Vagina (tissue), 2 donors: ENCODE measurements at regions not wholly inside any gene's neighbourhood (a gene's known extent, or its start where the extent isn't known, plus 50 kb on each side); places are given as distances from the start of the nearest gene placed in this dataset.

Source experiments
- DNase-seq, 2 donors: peaks; one replicate each; pipeline ENCODE4 v3.0.0-alpha.2; 2017; ENCODE audit errors: extremely low spot score in 2 of 2
- H3K27ac ChIP-seq: fragments of 200-600 bp; sonication (generic); one replicate; pipeline ENCODE4 v1.5.1; 2019
- H3K27me3 ChIP-seq: fragments of 200-600 bp; sonication (generic); one replicate; pipeline ENCODE4 v1.5.1; 2019
- H3K36me3 ChIP-seq, 2 donors: fragments of 200-600 bp; sonication (generic); one replicate each; pipeline ENCODE4 v1.5.1; 2017 to 2019
- H3K4me1 ChIP-seq: fragments of 200-600 bp; sonication (generic); one replicate; pipeline ENCODE4 v1.5.1; 2019
- H3K4me3 ChIP-seq, 2 donors: fragments of 200-600 bp; sonication (generic); 1 replicate in 1 of 2; 2 replicates in 1 of 2; pipeline ENCODE4 v1.5.1; 2016 to 2019
- H3K9me3 ChIP-seq: fragments of 200-600 bp; sonication (generic); one replicate; pipeline ENCODE4 v1.5.1; 2019
- POLR2A ChIP-seq, 2 donors: fragments of 450-650 bp; IDR thresholded peaks; one replicate each; pipeline ENCODE4 v1.6.1; 2017; ENCODE audit warnings: antibody characterized with exemption in 2 of 2, mild to moderate bottlenecking in 2 of 2, moderate library complexity in 2 of 2
- POLR2AphosphoS5 ChIP-seq, 2 donors: sonication (generic); formaldehyde crosslinking; IDR thresholded peaks; one replicate each; pipeline ENCODE4 v1.9.0; 2017; ENCODE audit warnings: antibody characterized with exemption in 2 of 2, mild to moderate bottlenecking in 2 of 2, low read depth in 1 of 2; ENCODE audit not compliant: insufficient read depth in 1 of 2
- intact Hi-C: fragments of 100-400 bp; cut with DNase I; formaldehyde crosslinking; loops from one replicate; pipeline ENCODE4 v1.15.1; 2023
- TF ChIP-seq, protein P1 (sequence below), 3 experiments: fragments of 450-650 bp in 2 of 3; fragments of 200-600 bp in 1 of 3; sonication (generic) in 1 of 3; IDR thresholded peaks; one replicate each; pipeline ENCODE4 v1.5.1; 2017 to 2019; ENCODE audit warnings: antibody characterized with exemption in 3 of 3, mild to moderate bottlenecking in 2 of 3, moderate library complexity in 2 of 3

DNA sequence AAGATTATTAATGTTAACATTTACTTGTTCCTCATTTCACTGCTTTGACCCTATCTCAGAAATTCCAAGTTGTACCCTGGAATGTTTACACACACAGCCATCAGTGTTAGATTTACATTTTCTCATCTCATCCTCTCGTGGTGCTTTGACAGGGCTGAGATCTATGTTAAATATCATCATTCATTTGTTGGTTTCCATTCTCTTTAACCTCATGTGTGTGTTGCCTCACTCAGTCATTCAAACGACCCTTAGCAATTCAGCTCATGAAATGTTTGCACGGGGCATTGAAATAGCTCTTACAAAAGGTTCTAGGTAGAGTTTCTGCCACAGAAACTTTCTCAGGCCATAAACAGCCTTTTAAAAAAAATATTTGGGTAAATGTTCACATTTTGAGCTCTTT is 369.6 kb upstream of the MAF start:
- Histone ChIP-seq H3K9me3 (no peaks in the 10 kb centered on the region), H3K27ac (no peak overlapping the region), H3K36me3 (no peaks in the 10 kb centered on the region), H3K4me3 (no peak overlapping the region), H3K27me3 (no peaks in the 10 kb centered on the region), H3K4me1 (no peaks in the 10 kb centered on the region)
- no peak for DNase-seq
- no peak for TF ChIP-seq POLR2AphosphoS5 (IDR thresholded peaks at IDR 0.05; ENCODE audit: insufficient read depth in 1 of 2, low read depth in 1 of 2)
- no peak for TF ChIP-seq POLR2A (IDR thresholded peaks at IDR 0.05)
- TF ChIP-seq, protein P1, sequence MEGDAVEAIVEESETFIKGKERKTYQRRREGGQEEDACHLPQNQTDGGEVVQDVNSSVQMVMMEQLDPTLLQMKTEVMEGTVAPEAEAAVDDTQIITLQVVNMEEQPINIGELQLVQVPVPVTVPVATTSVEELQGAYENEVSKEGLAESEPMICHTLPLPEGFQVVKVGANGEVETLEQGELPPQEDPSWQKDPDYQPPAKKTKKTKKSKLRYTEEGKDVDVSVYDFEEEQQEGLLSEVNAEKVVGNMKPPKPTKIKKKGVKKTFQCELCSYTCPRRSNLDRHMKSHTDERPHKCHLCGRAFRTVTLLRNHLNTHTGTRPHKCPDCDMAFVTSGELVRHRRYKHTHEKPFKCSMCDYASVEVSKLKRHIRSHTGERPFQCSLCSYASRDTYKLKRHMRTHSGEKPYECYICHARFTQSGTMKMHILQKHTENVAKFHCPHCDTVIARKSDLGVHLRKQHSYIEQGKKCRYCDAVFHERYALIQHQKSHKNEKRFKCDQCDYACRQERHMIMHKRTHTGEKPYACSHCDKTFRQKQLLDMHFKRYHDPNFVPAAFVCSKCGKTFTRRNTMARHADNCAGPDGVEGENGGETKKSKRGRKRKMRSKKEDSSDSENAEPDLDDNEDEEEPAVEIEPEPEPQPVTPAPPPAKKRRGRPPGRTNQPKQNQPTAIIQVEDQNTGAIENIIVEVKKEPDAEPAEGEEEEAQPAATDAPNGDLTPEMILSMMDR (IDR thresholded peaks at IDR 0.05), result no peak
- intact Hi-C loops, result no loop called here

DNA sequence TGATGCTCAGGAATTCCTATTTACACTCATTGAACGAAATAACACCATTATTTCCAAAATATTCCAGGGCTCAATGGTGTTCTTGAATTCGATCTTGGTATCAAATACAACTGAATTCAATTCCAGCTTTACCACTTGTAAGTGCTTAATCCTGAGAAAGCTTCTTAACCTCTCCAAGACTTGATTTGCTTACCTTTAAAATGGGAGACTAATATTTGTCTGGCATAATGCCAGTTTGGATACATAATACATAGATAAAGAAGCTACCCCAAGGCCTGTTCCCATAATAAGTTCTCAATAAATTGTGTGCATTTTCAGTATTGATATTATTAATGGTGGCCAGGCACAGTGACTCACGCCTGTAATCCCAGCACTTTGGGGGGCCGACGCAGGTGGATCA is 368.9 kb upstream of the MAF start:
- Histone ChIP-seq H3K9me3 (no peaks in the 10 kb centered on the region), H3K4me3 (no peak overlapping the region), H3K36me3 (no peaks in the 10 kb centered on the region), H3K4me1 (no peaks in the 10 kb centered on the region), H3K27me3 (no peaks in the 10 kb centered on the region), H3K27ac (no peak overlapping the region)
- TF ChIP-seq, protein P1 (IDR thresholded peaks at IDR 0.05), result no peak
- TF ChIP-seq POLR2AphosphoS5 (IDR thresholded peaks at IDR 0.05; ENCODE audit: insufficient read depth in 1 of 2, low read depth in 1 of 2) (no peak), POLR2A (IDR thresholded peaks at IDR 0.05) (no peak)
- DNase-seq, result no peak
- intact Hi-C loops, result no loop called here

DNA sequence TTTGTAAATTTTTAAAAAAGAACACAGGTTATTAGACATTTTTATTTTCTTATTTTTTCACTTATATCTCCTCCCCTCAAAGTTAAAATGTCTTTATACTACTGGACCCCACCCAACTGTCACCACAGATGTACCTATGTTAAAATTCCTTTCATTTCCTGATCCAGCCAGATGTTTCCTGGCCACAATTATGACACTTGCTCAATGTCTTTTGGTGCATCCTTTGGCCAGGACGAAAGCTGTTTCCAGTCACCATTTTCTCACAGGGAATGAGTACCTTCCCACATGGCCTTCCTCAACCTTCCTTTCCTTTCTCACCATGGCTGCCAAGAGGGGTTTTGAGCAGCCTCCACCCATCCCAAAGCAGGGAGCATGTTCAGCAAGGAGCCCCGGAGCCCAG is 365.7 kb upstream of the MAF start:
- TF ChIP-seq, protein P1 (IDR thresholded peaks at IDR 0.05), result no peak
- no peak for TF ChIP-seq POLR2AphosphoS5 (IDR thresholded peaks at IDR 0.05; ENCODE audit: insufficient read depth in 1 of 2, low read depth in 1 of 2)
- no peak for TF ChIP-seq POLR2A (IDR thresholded peaks at IDR 0.05)
- H3K4me3 ChIP-seq, result no peak overlapping the region
- H3K27ac ChIP-seq, result no peak overlapping the region
- no peaks in the 10 kb centered on the region for H3K27me3 ChIP-seq
- H3K4me1 ChIP-seq, result no peaks in the 10 kb centered on the region
- no peak for DNase-seq
- intact Hi-C loops, result no loop called here
- H3K9me3 ChIP-seq, result no peaks in the 10 kb centered on the region
- H3K36me3 ChIP-seq, result no peaks in the 10 kb centered on the region

DNA sequence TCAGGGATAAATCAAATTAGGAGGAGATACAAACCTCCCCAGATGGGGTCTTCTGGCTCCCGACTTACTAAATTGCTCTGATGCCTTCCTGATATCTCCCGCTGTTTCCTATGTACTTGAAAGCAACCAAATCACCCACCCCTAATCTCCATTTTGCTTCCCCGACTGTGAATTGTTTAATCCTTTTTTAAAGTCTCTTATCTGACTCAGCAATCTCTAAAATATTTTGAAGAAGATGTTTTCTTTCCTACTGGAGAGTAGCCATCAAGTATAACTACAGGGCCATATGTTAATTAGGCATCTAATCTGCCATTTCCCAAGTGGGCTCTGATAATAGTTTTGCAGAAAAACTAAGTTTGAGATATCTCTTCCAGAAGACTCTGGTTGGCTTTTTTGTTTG is 365.2 kb upstream of the MAF start:
- H3K36me3 ChIP-seq, result no peaks in the 10 kb centered on the region
- H3K9me3 ChIP-seq, result no peaks in the 10 kb centered on the region
- no peaks in the 10 kb centered on the region for H3K27me3 ChIP-seq
- no peaks in the 10 kb centered on the region for H3K4me1 ChIP-seq
- no peak overlapping the region for H3K27ac ChIP-seq
- no peak overlapping the region for H3K4me3 ChIP-seq
- DNase-seq, result no peak
- intact Hi-C loops, result no loop called here
- TF ChIP-seq, protein P1 (IDR thresholded peaks at IDR 0.05), result no peak
- no peak for TF ChIP-seq POLR2A (IDR thresholded peaks at IDR 0.05)
- TF ChIP-seq POLR2AphosphoS5 (IDR thresholded peaks at IDR 0.05; ENCODE audit: insufficient read depth in 1 of 2, low read depth in 1 of 2), result no peak

DNA sequence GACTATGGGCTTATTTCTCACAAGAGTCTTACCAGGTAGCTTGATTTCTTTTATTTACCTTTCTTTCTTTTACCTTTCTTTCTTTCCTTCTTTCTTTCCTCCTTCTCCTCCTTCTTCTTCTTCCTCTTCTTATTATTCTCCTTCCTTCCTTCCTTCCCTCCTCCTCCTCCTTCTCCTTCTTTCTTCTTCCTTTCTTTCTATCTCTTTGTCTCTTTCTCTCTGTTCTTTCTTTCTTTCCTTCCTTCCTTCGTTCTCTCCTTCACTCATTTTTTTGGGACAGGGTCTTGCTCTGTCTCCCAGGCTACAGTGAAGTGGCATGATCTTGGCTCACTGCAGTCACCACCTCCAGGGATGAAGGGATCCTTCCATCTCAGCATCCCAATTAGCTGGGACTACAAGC is 363.6 kb upstream of the MAF start:
- TF ChIP-seq, protein P1 (IDR thresholded peaks at IDR 0.05), result no peak
- TF ChIP-seq POLR2AphosphoS5 (IDR thresholded peaks at IDR 0.05; ENCODE audit: insufficient read depth in 1 of 2, low read depth in 1 of 2) (no peak), POLR2A (IDR thresholded peaks at IDR 0.05) (no peak)
- H3K4me1 ChIP-seq, result no peaks in the 10 kb centered on the region
- H3K27ac ChIP-seq, result no peak overlapping the region
- intact Hi-C loops, result no loop called here
- no peak for DNase-seq
- H3K36me3 ChIP-seq, result no peaks in the 10 kb centered on the region
- H3K27me3 ChIP-seq, result no peaks in the 10 kb centered on the region
- no peaks in the 10 kb centered on the region for H3K9me3 ChIP-seq
- no peak overlapping the region for H3K4me3 ChIP-seq
